Ureter (tissue), 1 donor: ENCODE measurements at regions not wholly inside any gene's neighbourhood (a gene's known extent, or its start where the extent isn't known, plus 50 kb on each side); places are given as distances from the start of the nearest gene placed in this dataset.

Source experiments
- DNase-seq: peaks from one replicate; pipeline ENCODE4 v3.0.0-alpha.2; 2020; ENCODE audit warnings: low spot score
- donor health status: DM: yes; HTN: yes; CAD: no.

DNA sequence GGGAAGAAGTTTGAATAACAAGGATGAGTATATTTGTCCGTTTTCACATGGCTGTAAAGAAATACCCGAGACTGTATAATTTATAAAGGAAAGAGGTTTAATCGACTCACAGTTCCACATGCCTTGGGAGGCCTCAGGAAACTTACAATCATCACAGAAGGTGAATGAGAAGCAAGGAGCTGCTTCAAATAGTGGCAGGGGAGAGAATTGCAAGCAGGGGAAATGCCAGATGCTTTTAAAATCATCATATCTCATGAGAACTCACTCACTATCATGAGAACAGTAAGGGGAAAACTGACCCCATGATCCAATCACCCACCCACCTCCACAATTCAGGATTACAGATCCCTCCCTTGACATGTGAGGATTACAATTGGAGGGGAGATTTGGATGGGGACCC is 212.8 kb upstream of the CDH8 start:
- DNase-seq = no peak

GRCh38 chr16:62240722-62241121 is 204.5 kb upstream of the CDH8 start:
- peak; percentile 44 for DNase-seq

GRCh38 chr16:62225675-62226074 is 189.4 kb upstream of the CDH8 start:
- DNase-seq = peak; percentile 81

- DNase-seq = no peak
Measured at GRCh38 chr16:62224646-62225209, 188.5 kb upstream of the CDH8 start.

DNA sequence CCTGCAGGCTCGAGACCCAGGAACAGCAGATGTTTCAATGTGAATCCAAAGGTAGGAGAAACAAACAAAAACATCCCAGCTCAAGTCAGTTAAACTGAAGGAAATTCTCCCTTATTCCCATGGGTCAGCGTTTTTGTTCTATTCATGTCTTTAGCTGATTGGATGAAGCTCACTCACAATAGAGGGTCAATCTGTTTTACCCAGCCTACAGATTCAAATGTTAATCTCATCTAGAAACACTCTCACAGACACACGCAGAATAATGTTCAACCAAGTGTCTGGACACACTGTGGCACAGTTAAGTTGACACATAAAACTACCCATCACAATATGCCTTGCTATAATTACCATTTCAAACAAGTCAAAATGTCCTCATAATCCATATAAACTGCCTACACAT is 180.6 kb upstream of the CDH8 start:
- DNase-seq = no peak

DNA sequence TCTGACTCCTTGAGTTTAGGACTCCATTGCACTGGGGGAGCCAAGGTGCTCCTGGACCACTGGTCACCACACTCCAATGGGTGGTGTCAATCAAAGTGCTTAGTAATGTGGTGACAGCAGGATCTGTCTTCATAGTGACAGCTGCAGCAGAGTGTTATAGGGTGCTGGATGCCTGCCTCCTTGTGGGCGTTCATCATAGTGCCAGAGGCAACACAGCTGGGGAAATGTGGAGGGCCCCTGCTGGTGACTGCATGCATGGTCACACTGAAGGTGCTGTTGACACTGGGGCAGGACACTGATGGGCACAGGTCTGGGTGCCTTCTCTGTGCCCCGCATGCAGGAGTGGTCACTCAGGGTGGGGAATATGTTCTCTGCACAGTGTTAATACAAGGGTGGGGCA is 177.5 kb upstream of the CDH8 start:
- no peak for DNase-seq

GRCh38 chr16:62208934-62209333 is 172.7 kb upstream of the CDH8 start:
- no peak for DNase-seq

- no peak for DNase-seq
Measured at GRCh38 chr16:62205459-62205858, 169.2 kb upstream of the CDH8 start.

DNA sequence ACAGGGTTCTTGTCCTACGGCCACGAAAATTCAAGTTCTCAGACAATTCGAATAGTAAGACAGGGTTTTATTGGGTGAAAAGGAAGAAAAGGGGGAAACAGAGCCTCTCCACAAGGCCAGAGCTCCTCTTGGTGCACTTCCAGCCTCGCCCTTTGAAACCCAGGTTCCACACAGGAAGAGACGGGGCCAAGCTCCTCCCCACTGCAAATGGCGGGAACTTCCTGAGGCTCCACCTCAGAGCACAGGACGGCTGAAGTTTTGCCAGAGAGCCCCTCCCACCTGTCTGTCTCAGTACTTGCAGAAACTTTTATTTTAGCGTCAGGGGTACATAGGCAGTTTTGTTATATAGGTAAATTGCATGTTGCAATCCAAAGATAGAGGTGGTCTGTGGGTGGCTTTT is 165.7 kb upstream of the CDH8 start:
- no peak for DNase-seq

DNA sequence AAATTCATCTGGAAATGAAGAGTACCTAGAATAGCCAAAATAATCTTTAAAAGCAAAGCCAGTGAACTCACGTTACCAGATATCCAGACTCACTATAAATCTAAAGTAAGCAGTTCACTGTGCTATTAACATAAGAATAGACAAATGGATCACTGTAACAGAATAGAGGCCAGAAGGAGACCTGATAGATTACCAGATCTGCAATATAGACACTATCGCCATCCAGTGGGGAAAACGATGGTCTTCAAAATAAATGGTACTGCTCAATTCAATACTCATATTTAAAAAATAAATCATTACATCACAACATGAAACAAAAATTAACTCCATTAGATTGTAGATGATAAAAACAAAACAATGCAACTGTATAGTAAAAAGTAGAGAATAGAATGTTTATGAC is 158.6 kb upstream of the CDH8 start:
- DNase-seq = no peak

DNA sequence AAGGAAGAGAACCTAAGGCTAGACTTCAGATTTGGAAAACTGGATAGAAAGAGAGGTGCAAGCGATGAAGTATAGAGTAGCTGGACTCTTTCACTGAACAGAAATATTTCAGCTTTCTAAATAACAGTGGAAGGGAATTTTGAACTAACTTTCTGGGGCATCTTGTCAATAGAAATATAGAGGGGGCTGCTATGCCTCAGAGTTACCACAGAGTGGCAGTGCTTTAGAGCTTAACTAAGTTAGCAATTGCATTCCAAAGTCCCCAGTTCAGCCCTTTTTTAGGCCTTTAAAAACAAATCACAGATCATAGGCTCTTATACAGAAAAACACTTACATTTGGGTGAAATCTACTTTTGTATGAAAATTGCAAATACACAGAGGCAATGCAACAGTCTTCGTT is 154.2 kb upstream of the CDH8 start:
- DNase-seq = no peak

GRCh38 chr16:62177351-62178203 is 141.3 kb upstream of the CDH8 start:
- DNase-seq = no peak

DNA sequence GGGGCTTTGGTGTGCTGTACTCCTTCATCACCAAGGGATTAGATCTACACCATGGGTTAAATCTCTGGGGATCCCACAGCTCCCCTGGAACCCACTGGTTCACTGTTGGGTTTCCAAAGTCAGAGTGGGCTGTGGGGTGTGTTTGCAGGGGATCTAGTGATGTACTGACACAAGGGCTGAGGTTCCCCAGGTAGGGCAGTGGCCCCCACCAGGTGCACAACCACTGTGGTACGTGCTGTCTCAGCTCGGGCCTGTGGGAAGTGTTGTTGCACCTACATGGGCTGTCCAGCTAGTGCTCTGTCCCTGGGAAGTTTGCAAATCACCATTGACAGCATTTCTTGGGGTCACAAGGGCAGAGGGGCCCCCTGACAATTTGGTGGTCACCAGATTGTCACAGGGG is 134.4 kb upstream of the CDH8 start:
- DNase-seq = no peak

DNA sequence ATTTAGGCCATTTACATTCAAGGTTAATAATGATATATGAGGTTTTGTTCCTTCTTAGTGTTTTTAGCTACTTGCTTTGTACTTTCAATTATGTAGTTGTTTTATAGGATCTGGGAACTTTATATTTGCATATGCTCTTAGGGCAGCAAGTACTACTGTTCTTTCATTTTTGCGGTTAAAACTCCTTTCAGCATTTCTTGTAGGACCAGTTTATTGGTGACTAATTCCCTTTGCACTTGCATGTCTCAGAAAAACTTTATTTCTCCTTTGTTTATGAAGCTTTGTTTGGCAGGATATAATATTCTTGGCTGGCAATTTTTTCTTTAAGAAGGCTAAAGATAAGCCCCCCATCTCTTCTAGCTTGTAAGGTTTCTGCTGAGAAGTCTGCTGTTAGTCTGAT is 131.3 kb upstream of the CDH8 start:
- no peak for DNase-seq

GRCh38 chr16:62157544-62157943 is 121.3 kb upstream of the CDH8 start:
- no peak for DNase-seq

GRCh38 chr16:62156971-62157370 is 120.7 kb upstream of the CDH8 start:
- no peak for DNase-seq

DNA sequence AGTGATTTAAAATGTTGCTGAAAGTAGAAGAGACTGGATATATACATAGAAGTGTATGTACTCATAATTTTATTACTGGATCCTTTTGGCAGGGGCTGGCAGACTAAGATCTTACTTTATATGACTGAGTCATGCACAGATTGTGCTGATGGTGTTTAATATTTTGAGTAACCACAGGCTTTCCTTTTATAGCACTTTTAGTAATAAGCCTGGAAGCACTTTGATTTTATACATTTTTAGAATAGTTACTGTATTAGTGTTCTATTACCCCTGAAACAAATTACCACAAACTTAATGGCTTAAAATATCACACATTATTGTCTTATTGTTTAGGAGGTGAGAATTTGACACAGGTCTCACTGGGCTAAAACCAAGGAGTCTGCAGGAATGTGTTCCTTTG is 113.4 kb upstream of the CDH8 start:
- DNase-seq = no peak

- no peak for DNase-seq
Measured at GRCh38 chr16:62137996-62138395, 101.8 kb upstream of the CDH8 start.

DNA sequence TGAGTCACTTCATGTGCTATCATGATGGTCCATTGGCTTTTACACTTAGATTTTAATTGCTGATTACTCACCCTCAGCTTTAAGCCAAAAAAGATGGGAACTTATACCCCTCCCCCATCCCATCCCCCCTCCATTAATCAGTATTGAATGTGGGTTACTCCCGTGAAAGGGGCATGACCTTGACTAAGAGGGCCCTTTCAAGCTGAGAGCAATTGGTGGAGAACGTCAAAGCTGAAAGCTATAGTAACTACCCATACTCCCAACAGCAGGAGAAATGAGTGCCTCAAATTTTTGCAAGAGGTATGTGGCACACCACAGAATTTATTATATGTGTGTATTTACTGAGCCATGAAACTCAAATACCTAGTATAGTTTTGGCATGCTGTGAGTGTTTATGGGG is 99.7 kb upstream of the CDH8 start:
- DNase-seq = no peak

GRCh38 chr16:62135446-62135845 is 99.2 kb upstream of the CDH8 start:
- DNase-seq = no peak

DNA sequence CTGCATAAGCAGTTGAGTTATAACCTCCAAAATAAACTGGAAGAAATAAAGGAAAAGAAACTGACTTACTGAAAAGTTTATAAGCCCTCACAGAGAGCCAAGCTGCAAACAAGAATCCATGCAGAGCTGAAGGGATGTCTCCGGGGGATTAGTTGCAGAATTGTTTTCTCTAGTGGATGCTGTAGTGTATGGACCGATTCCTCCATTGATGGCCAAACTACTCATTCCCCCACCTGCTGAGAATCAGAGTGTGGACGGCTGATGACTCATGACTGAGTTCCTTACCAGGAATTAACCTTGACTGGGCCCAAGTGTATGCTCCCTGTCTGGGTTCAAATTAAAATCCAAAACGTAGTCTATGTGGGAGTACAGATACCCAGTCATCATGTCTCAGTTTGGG is 93.9 kb upstream of the CDH8 start:
- DNase-seq = no peak

GRCh38 chr16:62105244-62105643 is 69.0 kb upstream of the CDH8 start:
- no peak for DNase-seq

DNA sequence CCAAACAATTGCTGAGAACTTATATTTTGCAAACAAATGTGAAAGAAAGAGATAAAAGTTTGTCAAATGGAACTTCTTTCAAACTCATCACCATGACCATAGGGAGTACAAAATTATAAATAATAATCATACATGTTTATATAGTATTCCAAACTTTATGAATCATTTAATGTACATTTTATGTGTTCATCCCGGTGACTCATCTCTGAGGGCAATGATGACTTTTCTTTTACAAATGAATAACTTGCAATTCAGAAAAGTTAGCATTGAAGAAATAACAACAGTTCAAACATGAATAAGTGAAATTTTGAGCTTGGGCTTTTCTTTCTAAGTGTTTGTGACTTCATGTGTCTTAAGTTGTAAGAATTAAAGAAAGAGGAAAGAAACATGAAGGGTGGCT is 66.3 kb upstream of the CDH8 start:
- DNase-seq = no peak

- DNase-seq = no peak
Measured at GRCh38 chr16:62100651-62101050, 64.4 kb upstream of the CDH8 start.
